SK-N-SH (cell line): ENCODE measurements at regions not wholly inside any gene's neighbourhood (a gene's known extent, or its start where the extent isn't known, plus 50 kb on each side); places are given as distances from the start of the nearest gene placed in this dataset.

Experiments used
- CTCF ChIA-PET: fragments of 300-600, 350-600 bp; formaldehyde crosslinking; extraction: SDS; loops from one replicate; lab custom pipeline; 2021; lab: Yijun Ruan, JAX
- POLR2A ChIA-PET: fragments of 350-600 bp; sonication (Branson Sonifier 250); formaldehyde crosslinking; extraction: SDS; loops from one replicate; lab custom pipeline; 2020; ENCODE audit warnings: antibody characterized with exemption, inconsistent platforms; lab: Yijun Ruan, JAX
- DNase-seq: peaks from one replicate; pipeline ENCODE4 v3.0.0; 2012
- H2AFZ ChIP-seq: fragments of 200-600 bp; sonication (generic); 2 replicates; pipeline ENCODE4 v1.8.1; 2016; ENCODE audit warnings: antibody characterized with exemption, mild to moderate bottlenecking, low read depth
- H3F3A ChIP-seq: fragments of 200-600 bp; sonication (generic); replicated peaks from 2 replicates; pipeline ENCODE3; 2016; ENCODE audit warnings: antibody characterized with exemption, mild to moderate bottlenecking; ENCODE audit not compliant: insufficient read depth
- H3K27ac ChIP-seq, 2 experiments: fragments of 200-500 bp in 1 of 2; fragments of 200-600 bp in 1 of 2; sonication (Bioruptor generic) in 1 of 2; sonication (generic), shearing (Covaris generic) in 1 of 2; 2 replicates each; pipeline versions ENCODE4 v1.5.1 to v1.6.1; 2014 to 2016; ENCODE audit warnings: low read depth in 2 of 2, inconsistent platforms in 1 of 2, low read length in 1 of 2, mild to moderate bottlenecking in 1 of 2, mixed read lengths in 1 of 2
- H3K27me3 ChIP-seq: fragments of 200-600 bp; sonication (generic), shearing (Covaris generic); 2 replicates; pipeline ENCODE4 v1.6.1; 2016; ENCODE audit warnings: mixed run types; ENCODE audit not compliant: insufficient read depth
- H3K36me3 ChIP-seq, 2 experiments: fragments of 200-500 bp in 1 of 2; fragments of 200-600 bp in 1 of 2; sonication (Bioruptor generic) in 1 of 2; sonication (generic) in 1 of 2; replicated peaks in 1 of 2; 2 replicates each; pipeline versions ENCODE3 to v1.5.1; 2014 to 2016; ENCODE audit warnings: low read length in 1 of 2, mild to moderate bottlenecking in 1 of 2; ENCODE audit not compliant: insufficient read depth in 2 of 2, control insufficient read depth in 1 of 2
- H3K4me1 ChIP-seq, 2 experiments: fragments of 200-500 bp in 1 of 2; fragments of 200-600 bp in 1 of 2; sonication (Bioruptor generic) in 1 of 2; sonication (generic), shearing (Covaris generic) in 1 of 2; 2 replicates each; pipeline versions ENCODE4 v1.5.1 to v1.6.1; 2014 to 2016; ENCODE audit warnings: low read depth in 1 of 2, low read length in 1 of 2, mixed run types in 1 of 2; ENCODE audit not compliant: insufficient read depth in 2 of 2, control insufficient read depth in 1 of 2
- H3K4me2 ChIP-seq: fragments of 200-600 bp; sonication (generic), shearing (Covaris generic); 2 replicates; pipeline ENCODE4 v1.6.1; 2017; ENCODE audit warnings: mixed run types
- H3K4me3 ChIP-seq, 2 experiments: fragments of 200-500 bp in 1 of 2; fragments of 200-600 bp in 1 of 2; sonication (Bioruptor generic) in 1 of 2; sonication (generic), shearing (Covaris generic) in 1 of 2; 2 replicates each; pipeline versions ENCODE4 v1.5.1 to v1.8.1; 2014 to 2016; ENCODE audit warnings: low read depth in 2 of 2, inconsistent platforms in 1 of 2, low read length in 1 of 2, mild to moderate bottlenecking in 1 of 2, mixed read lengths in 1 of 2, moderate library complexity in 1 of 2
- H3K79me2 ChIP-seq: fragments of 200-600 bp; sonication (generic); 2 replicates; pipeline ENCODE4 v1.8.1; 2017; ENCODE audit warnings: mild to moderate bottlenecking; ENCODE audit not compliant: insufficient read depth
- H3K9ac ChIP-seq: fragments of 200-600 bp; sonication (generic); 2 replicates; pipeline ENCODE4 v1.6.1; 2017; ENCODE audit warnings: mixed run types
- H3K9me2 ChIP-seq: fragments of 200-600 bp; sonication (generic); 2 replicates; pipeline ENCODE4 v1.6.1; 2017; ENCODE audit warnings: mixed run types
- H3K9me3 ChIP-seq: fragments of 200-600 bp; sonication (generic); 2 replicates; pipeline ENCODE4 v1.6.1; 2017; ENCODE audit warnings: mixed run types, mild to moderate bottlenecking, moderate library complexity
- H4K20me1 ChIP-seq: fragments of 200-600 bp; sonication (generic); 2 replicates; pipeline ENCODE4 v1.6.1; 2017; ENCODE audit warnings: mild to moderate bottlenecking, mixed run types; ENCODE audit not compliant: insufficient read depth
- CTCF ChIP-seq: fragments of 200-600 bp; sonication (generic); IDR thresholded peaks from 2 replicates; pipeline ENCODE4 v1.6.1; 2017; ENCODE audit warnings: antibody characterized with exemption, mild to moderate bottlenecking, moderate library complexity
- ELF1 ChIP-seq: IDR thresholded peaks from 2 replicates; pipeline ENCODE4 v1.4.0; 2012
- EZH2phosphoT487 ChIP-seq: fragments of 200-600 bp; sonication (generic); IDR thresholded peaks from 2 replicates; pipeline ENCODE4 v1.6.1; 2017; ENCODE audit warnings: low read depth, mixed run types, mild to moderate bottlenecking, antibody characterized with exemption, moderate library complexity, borderline replicate concordance
- FOSL2 ChIP-seq: IDR thresholded peaks from 2 replicates; pipeline ENCODE4 v1.4.0; 2012; ENCODE audit warnings: low read depth, mild to moderate bottlenecking, moderate library complexity, borderline replicate concordance
- FOXM1 ChIP-seq: IDR thresholded peaks from 2 replicates; pipeline ENCODE4 v1.4.0; 2012; ENCODE audit warnings: low read depth, mild to moderate bottlenecking
- GABPA ChIP-seq: IDR thresholded peaks from 2 replicates; pipeline ENCODE4 v1.4.0; 2012; ENCODE audit warnings: low read depth, mild to moderate bottlenecking
- GATA2 ChIP-seq: sonication (generic); formaldehyde crosslinking; IDR thresholded peaks from 2 replicates; pipeline ENCODE4 v1.5.0; 2020; ENCODE audit warnings: mild to moderate bottlenecking, missing genetic modification reagents
- IRF3 ChIP-seq: fragments of 150-350 bp; IDR thresholded peaks from 2 replicates; pipeline ENCODE4 v1.6.1; 2016; ENCODE audit warnings: mild to moderate bottlenecking, low read depth, low read length
- MEF2A ChIP-seq: IDR thresholded peaks from 2 replicates; pipeline ENCODE4 v1.4.0; 2012; ENCODE audit warnings: low read depth, borderline replicate concordance
- MXI1 ChIP-seq: IDR thresholded peaks from 2 replicates; pipeline ENCODE4 v1.6.1; 2012; ENCODE audit warnings: mild to moderate bottlenecking, low read depth, low read length, improper control_type of control experiment
- POLR2AphosphoS5 ChIP-seq: IDR thresholded peaks from 2 replicates; pipeline ENCODE4 v1.6.1; 2012; ENCODE audit warnings: low read depth, low read length
- RAD21 ChIP-seq: IDR thresholded peaks from 2 replicates; pipeline ENCODE4 v1.6.1; 2012; ENCODE audit warnings: mild to moderate bottlenecking, low read length
- RCOR1 ChIP-seq: fragments of 150-350 bp; IDR thresholded peaks from 2 replicates; pipeline ENCODE4 v1.6.1; 2017; ENCODE audit warnings: antibody characterized with exemption, low read length
- RFX5 ChIP-seq: IDR thresholded peaks from 2 replicates; pipeline ENCODE4 v1.6.1; 2012; ENCODE audit warnings: mild to moderate bottlenecking, improper control_type of control experiment, low read length
- SMC3 ChIP-seq: IDR thresholded peaks from 2 replicates; pipeline ENCODE4 v1.6.1; 2012; ENCODE audit warnings: low read depth, low read length, improper control_type of control experiment
- TAF1 ChIP-seq: IDR thresholded peaks from 2 replicates; pipeline ENCODE4 v1.6.1; 2012; ENCODE audit warnings: low read depth, mild to moderate bottlenecking, low read length, moderate library complexity, borderline replicate concordance
- TCF12 ChIP-seq: IDR thresholded peaks from 2 replicates; pipeline ENCODE4 v1.4.0; 2012
- TEAD4 ChIP-seq: IDR thresholded peaks from 2 replicates; pipeline ENCODE4 v1.4.0; 2012; ENCODE audit warnings: mild to moderate bottlenecking, borderline replicate concordance; ENCODE audit not compliant: insufficient read depth
- USF1 ChIP-seq: IDR thresholded peaks from 2 replicates; pipeline ENCODE4 v1.4.0; 2012; ENCODE audit warnings: low read depth, borderline replicate concordance
- WGBS: methylation state at CpG from one replicate; pipeline ENCODE4 v1.1.6; 2017; ENCODE audit warnings: low lambda C conversion rate; 5-methylcytosine and 5-hydroxymethylcytosine counted together
- TF ChIP-seq, protein P1 (sequence below): IDR thresholded peaks from 2 replicates; pipeline ENCODE4 v1.4.0; 2012; ENCODE audit warnings: low read depth, borderline replicate concordance

GRCh38 chr2:109712746-109713145 lies 81.4 kb upstream of the RGPD5 start:
- no peaks in the 10 kb centered on the region for H3K9me3 ChIP-seq
- no peak overlapping the region for H3K9ac ChIP-seq
- WGBS = 82% methylated on average over 5 of the region's 5 CpGs
- no peaks in the 10 kb centered on the region; a peak in 1 of 4 replicates for H3K4me1 ChIP-seq
- no peaks in the 10 kb centered on the region for H3K79me2 ChIP-seq
- TF ChIP-seq USF1 (no peak), MXI1 (no peak), GABPA (no peak), TEAD4 (no peak), GATA2 (CRISPR knock-in tag) (no peak), POLR2AphosphoS5 (no peak), SMC3 (no peak), TAF1 (no peak), FOSL2 (no peak), IRF3 (no peak), ELF1 (no peak), TCF12 (no peak)
- TF ChIP-seq, protein P1, sequence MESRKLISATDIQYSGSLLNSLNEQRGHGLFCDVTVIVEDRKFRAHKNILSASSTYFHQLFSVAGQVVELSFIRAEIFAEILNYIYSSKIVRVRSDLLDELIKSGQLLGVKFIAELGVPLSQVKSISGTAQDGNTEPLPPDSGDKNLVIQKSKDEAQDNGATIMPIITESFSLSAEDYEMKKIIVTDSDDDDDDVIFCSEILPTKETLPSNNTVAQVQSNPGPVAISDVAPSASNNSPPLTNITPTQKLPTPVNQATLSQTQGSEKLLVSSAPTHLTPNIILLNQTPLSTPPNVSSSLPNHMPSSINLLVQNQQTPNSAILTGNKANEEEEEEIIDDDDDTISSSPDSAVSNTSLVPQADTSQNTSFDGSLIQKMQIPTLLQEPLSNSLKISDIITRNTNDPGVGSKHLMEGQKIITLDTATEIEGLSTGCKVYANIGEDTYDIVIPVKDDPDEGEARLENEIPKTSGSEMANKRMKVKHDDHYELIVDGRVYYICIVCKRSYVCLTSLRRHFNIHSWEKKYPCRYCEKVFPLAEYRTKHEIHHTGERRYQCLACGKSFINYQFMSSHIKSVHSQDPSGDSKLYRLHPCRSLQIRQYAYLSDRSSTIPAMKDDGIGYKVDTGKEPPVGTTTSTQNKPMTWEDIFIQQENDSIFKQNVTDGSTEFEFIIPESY = no peak
- no peak for DNase-seq
- H3K4me3 ChIP-seq = no peak overlapping the region
- no peak overlapping the region for H3K4me2 ChIP-seq
- no peaks in the 10 kb centered on the region for H3K36me3 ChIP-seq
- H3K27ac ChIP-seq = no peak overlapping the region
- no peak overlapping the region for H2AFZ ChIP-seq
- ChIA-PET CTCF (interaction anchor here (1.1 kb wide), 2 partner anchors 23 to 167 kb away, joined by 3 to 5 read pairs; no protein-coding TSS in a partner anchor), POLR2A (no interaction called here)
- H3F3A ChIP-seq = no peaks in the 10 kb centered on the region
- no peaks in the 10 kb centered on the region for H3K27me3 ChIP-seq
- H3K9me2 ChIP-seq = no peaks in the 10 kb centered on the region
- no peaks in the 10 kb centered on the region for H4K20me1 ChIP-seq

DNA sequence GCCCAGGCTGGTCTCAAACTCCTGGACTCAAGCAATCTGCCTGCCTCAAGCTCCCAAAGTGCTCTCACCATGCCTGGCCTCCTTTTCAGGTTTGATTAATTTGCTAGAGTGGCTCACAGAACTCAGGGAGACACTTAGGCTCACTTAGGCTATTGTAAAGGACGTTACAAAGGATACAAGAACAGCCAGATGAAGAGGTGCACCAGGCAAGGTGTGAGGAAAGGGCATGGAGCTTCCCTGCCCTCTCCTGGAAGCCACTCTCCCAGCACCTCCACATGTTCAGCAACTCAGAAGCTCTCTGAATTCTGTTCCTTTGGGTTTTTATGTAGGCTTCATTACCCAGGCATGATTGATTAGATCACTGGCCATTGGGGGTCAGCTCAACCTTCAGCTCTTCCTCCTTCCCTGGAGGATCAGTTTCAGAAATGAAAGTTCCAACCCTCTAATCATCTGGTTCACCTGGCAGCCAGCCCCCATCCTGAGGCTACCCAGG lies 78.7 kb upstream of the RGPD5 start:
- no peak overlapping the region for H3K4me2 ChIP-seq
- no peak overlapping the region for H3K27ac ChIP-seq
- ChIA-PET POLR2A (no interaction called here), CTCF (interaction anchor here (0.9 to 1.9 kb wide), 2 partner anchors 21 to 169 kb away, joined by 4 to 5 read pairs; no protein-coding TSS in a partner anchor)
- 25% methylated on average over 1 of the region's 1 CpG for WGBS
- no peaks in the 10 kb centered on the region; a peak in 1 of 4 replicates for H3K4me1 ChIP-seq
- no peaks in the 10 kb centered on the region for H3F3A ChIP-seq
- H3K4me3 ChIP-seq = no peak overlapping the region
- no peaks in the 10 kb centered on the region for H3K36me3 ChIP-seq
- H3K9me3 ChIP-seq = no peaks in the 10 kb centered on the region
- H3K27me3 ChIP-seq = no peaks in the 10 kb centered on the region
- H4K20me1 ChIP-seq = no peaks in the 10 kb centered on the region
- DNase-seq = no peak
- no peak for TF ChIP-seq USF1
- TF ChIP-seq RFX5 = no peak
- TF ChIP-seq RCOR1 = no peak
- peak; percentile 34 for TF ChIP-seq CTCF
- TF ChIP-seq GATA2 (CRISPR knock-in tag) = no peak
- TF ChIP-seq EZH2phosphoT487 = no peak
- peak; percentile 52 for TF ChIP-seq SMC3
- TF ChIP-seq MEF2A = no peak
- no peak for TF ChIP-seq FOSL2
- no peak for TF ChIP-seq FOXM1
- TF ChIP-seq RAD21 = peak; percentile 53
- no peak overlapping the region for H2AFZ ChIP-seq
- H3K79me2 ChIP-seq = no peaks in the 10 kb centered on the region
- H3K9me2 ChIP-seq = no peaks in the 10 kb centered on the region
- no peak overlapping the region for H3K9ac ChIP-seq
